ENCODE measurements at regions not wholly inside any gene's neighbourhood (a gene's known extent, or its start where the extent isn't known, plus 50 kb on each side); places are given as distances from the start of the nearest gene placed in this dataset.

DNA sequence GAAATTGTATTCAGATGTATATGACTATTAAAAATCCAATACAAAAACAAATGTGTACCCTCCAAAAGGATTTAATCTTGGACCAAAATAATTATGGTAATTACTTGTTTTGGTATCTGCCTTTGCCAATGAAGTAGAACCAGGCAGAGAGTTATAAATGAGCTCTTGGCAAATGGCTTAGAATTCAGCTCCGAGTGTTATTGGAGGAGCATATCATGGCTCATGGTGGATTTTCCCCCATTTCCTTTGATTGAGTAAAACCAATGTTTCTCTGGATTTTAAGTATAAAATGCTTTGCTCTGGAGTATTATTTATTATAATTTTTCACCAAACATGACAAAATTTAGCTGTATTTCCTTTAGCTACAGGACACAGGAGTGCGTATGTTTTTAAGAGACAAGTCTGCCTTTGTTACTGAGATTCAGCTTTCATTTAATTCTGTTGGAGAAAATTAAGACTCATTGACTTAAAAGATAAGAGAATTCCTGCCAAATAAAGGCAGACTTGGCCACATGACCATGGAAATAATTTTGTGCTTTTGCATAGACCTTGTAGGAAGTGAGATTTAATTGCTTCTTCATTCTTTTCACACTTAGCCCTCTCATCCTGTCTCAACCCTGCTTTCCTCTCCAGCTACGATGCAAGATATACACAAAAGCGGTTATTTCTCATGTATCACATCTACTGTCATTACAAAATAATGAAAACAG lies 281.0 kb upstream of the SOX11 start:
- Mint-ChIP-seq H3K27ac (ENCODE audit: unreplicated experiment) (peak overlapping the region; percentile 87), H3K36me3 (ENCODE audit: unreplicated experiment) (no peaks in the 10 kb centered on the region), H3K27me3 (ENCODE audit: unreplicated experiment) (no peaks in the 10 kb centered on the region), H3K4me3 (ENCODE audit: unreplicated experiment) (peak overlapping the region; percentile 5), H3K9me3 (ENCODE audit: unreplicated experiment) (peaks cover 1% of the 10 kb centered on the region), H3K4me1 (ENCODE audit: low read depth, unreplicated experiment) (peaks cover 25% of the 10 kb centered on the region)
- no peak for DNase-seq
- TF ChIP-seq, protein P1, sequence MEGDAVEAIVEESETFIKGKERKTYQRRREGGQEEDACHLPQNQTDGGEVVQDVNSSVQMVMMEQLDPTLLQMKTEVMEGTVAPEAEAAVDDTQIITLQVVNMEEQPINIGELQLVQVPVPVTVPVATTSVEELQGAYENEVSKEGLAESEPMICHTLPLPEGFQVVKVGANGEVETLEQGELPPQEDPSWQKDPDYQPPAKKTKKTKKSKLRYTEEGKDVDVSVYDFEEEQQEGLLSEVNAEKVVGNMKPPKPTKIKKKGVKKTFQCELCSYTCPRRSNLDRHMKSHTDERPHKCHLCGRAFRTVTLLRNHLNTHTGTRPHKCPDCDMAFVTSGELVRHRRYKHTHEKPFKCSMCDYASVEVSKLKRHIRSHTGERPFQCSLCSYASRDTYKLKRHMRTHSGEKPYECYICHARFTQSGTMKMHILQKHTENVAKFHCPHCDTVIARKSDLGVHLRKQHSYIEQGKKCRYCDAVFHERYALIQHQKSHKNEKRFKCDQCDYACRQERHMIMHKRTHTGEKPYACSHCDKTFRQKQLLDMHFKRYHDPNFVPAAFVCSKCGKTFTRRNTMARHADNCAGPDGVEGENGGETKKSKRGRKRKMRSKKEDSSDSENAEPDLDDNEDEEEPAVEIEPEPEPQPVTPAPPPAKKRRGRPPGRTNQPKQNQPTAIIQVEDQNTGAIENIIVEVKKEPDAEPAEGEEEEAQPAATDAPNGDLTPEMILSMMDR (IDR thresholded peaks at IDR 0.05; ENCODE audit: partially characterized antibody, unreplicated experiment): no peak

GRCh38 chr2:5412001-5412400 lies 280.2 kb upstream of the SOX11 start:
- peak overlapping the region; percentile 87 for H3K27ac Mint-ChIP-seq (ENCODE audit: unreplicated experiment)
- peaks cover 1% of the 10 kb centered on the region for H3K9me3 Mint-ChIP-seq (ENCODE audit: unreplicated experiment)
- peaks cover 25% of the 10 kb centered on the region for H3K4me1 Mint-ChIP-seq (ENCODE audit: low read depth, unreplicated experiment)
- H3K4me3 Mint-ChIP-seq (ENCODE audit: unreplicated experiment): peak overlapping the region; percentile 34
- DNase-seq: peak; percentile 45
- H3K36me3 Mint-ChIP-seq (ENCODE audit: unreplicated experiment): no peaks in the 10 kb centered on the region
- TF ChIP-seq, protein P1 (IDR thresholded peaks at IDR 0.05; ENCODE audit: partially characterized antibody, unreplicated experiment): no peak
- H3K27me3 Mint-ChIP-seq (ENCODE audit: unreplicated experiment): no peaks in the 10 kb centered on the region

GRCh38 chr2:5433855-5434254 lies 258.3 kb upstream of the SOX11 start:
- no peaks in the 10 kb centered on the region for H3K36me3 Mint-ChIP-seq (ENCODE audit: unreplicated experiment)

GRCh38 chr2:5437375-5437774 lies 254.8 kb upstream of the SOX11 start:
- H3K9me3 Mint-ChIP-seq (ENCODE audit: unreplicated experiment): no peaks in the 10 kb centered on the region
- H3K27me3 Mint-ChIP-seq (ENCODE audit: unreplicated experiment): no peaks in the 10 kb centered on the region

More at GRCh38 chr2:5433855-5434254, 258.3 kb upstream of the SOX11 start:
- H3K27me3 Mint-ChIP-seq (ENCODE audit: unreplicated experiment): peaks cover 2% of the 10 kb centered on the region
- no peaks in the 10 kb centered on the region for H3K4me1 Mint-ChIP-seq (ENCODE audit: low read depth, unreplicated experiment)
- H3K9me3 Mint-ChIP-seq (ENCODE audit: unreplicated experiment): no peaks in the 10 kb centered on the region
- H3K27ac Mint-ChIP-seq (ENCODE audit: unreplicated experiment): no peak overlapping the region
- no peak for DNase-seq
- TF ChIP-seq, protein P1 (IDR thresholded peaks at IDR 0.05; ENCODE audit: partially characterized antibody, unreplicated experiment): no peak
- no peak overlapping the region for H3K4me3 Mint-ChIP-seq (ENCODE audit: unreplicated experiment)

GRCh38 chr2:5440174-5440573 lies 252.0 kb upstream of the SOX11 start:
- H3K9me3 Mint-ChIP-seq (ENCODE audit: unreplicated experiment): no peaks in the 10 kb centered on the region
- H3K4me3 Mint-ChIP-seq (ENCODE audit: unreplicated experiment): no peak overlapping the region
- H3K4me1 Mint-ChIP-seq (ENCODE audit: low read depth, unreplicated experiment): no peaks in the 10 kb centered on the region
- H3K36me3 Mint-ChIP-seq (ENCODE audit: unreplicated experiment): no peaks in the 10 kb centered on the region
- H3K27ac Mint-ChIP-seq (ENCODE audit: unreplicated experiment): no peak overlapping the region
- no peak for DNase-seq
- TF ChIP-seq, protein P1 (IDR thresholded peaks at IDR 0.05; ENCODE audit: partially characterized antibody, unreplicated experiment): no peak
- no peaks in the 10 kb centered on the region for H3K27me3 Mint-ChIP-seq (ENCODE audit: unreplicated experiment)

More at GRCh38 chr2:5437375-5437774, 254.8 kb upstream of the SOX11 start:
- H3K36me3 Mint-ChIP-seq (ENCODE audit: unreplicated experiment): no peaks in the 10 kb centered on the region
- H3K4me1 Mint-ChIP-seq (ENCODE audit: low read depth, unreplicated experiment): no peaks in the 10 kb centered on the region
- no peak overlapping the region for H3K4me3 Mint-ChIP-seq (ENCODE audit: unreplicated experiment)
- H3K27ac Mint-ChIP-seq (ENCODE audit: unreplicated experiment): no peak overlapping the region
- no peak for DNase-seq
- TF ChIP-seq, protein P1 (IDR thresholded peaks at IDR 0.05; ENCODE audit: partially characterized antibody, unreplicated experiment): no peak
